SK-N-SH treated with all-trans-retinoic acid at 6 μM for 48 hours (cell line): ENCODE measurements at regions not wholly inside any gene's neighbourhood (a gene's known extent, or its start where the extent isn't known, plus 50 kb on each side); places are given as distances from the start of the nearest gene placed in this dataset.

Source experiments
- ATAC-seq: fragments of 200-7000 bp; cut with Tn5 transposase; 3 replicates; pipeline ENCODE4 v1.9.1; 2020; ENCODE audit warnings: mild to moderate bottlenecking, moderate library complexity
- ARNTL ChIP-seq: fragments of 450-650 bp; formaldehyde crosslinking; IDR thresholded peaks from 2 replicates; pipeline ENCODE4 v1.5.0; 2020; ENCODE audit warnings: low read depth, mild to moderate bottlenecking, moderate library complexity, borderline replicate concordance
- BACH2 ChIP-seq: fragments of 250-450 bp; sonication (Bioruptor Pico); IDR thresholded peaks from 2 replicates; pipeline ENCODE4 v1.9.0; 2021; ENCODE audit warnings: mild to moderate bottlenecking, borderline replicate concordance
- CSDC2 ChIP-seq: fragments of 250-450 bp; sonication (Bioruptor Pico); IDR thresholded peaks from 2 replicates; pipeline ENCODE4 v1.5.0; 2020; ENCODE audit warnings: mild to moderate bottlenecking, moderate library complexity
- ESRRG ChIP-seq: fragments of 250-450 bp; sonication (Bioruptor Pico); IDR thresholded peaks from 2 replicates; pipeline ENCODE4 v1.6.1; 2021; ENCODE audit warnings: mild to moderate bottlenecking
- GLIS3 ChIP-seq: fragments of 250-450 bp; sonication (Bioruptor Pico); IDR thresholded peaks from 2 replicates; pipeline ENCODE4 v1.5.0; 2020; ENCODE audit warnings: mild to moderate bottlenecking, moderate library complexity
- ISL1 ChIP-seq: fragments of 250-450 bp; sonication (Bioruptor Pico); IDR thresholded peaks from 2 replicates; pipeline ENCODE4 v2.1.2; 2022; ENCODE audit warnings: mild to moderate bottlenecking, moderate library complexity
- OSR1 ChIP-seq: fragments of 250-450 bp; sonication (Bioruptor Pico); IDR thresholded peaks from 2 replicates; pipeline ENCODE4 v1.8.0; 2022; ENCODE audit warnings: moderate library complexity, mild to moderate bottlenecking, inconsistent platforms
- PPARA ChIP-seq: fragments of 250-450 bp; sonication (Bioruptor Pico); IDR thresholded peaks from 2 replicates; pipeline ENCODE4 v1.5.0; 2020; ENCODE audit warnings: mild to moderate bottlenecking, borderline replicate concordance
- SNAI2 ChIP-seq: fragments of 250-450 bp; sonication (Bioruptor Pico); IDR thresholded peaks from 2 replicates; pipeline ENCODE4 v1.5.0; 2020; ENCODE audit warnings: mild to moderate bottlenecking, moderate library complexity
- TCF4 ChIP-seq: fragments of 250-450 bp; sonication (Bioruptor Pico); IDR thresholded peaks from 2 replicates; pipeline ENCODE4 v1.8.0; 2021; ENCODE audit warnings: mild to moderate bottlenecking, moderate library complexity, borderline replicate concordance
- TOX ChIP-seq: fragments of 250-450 bp; sonication (Bioruptor Pico); IDR thresholded peaks from 2 replicates; pipeline ENCODE4 v1.8.0; 2021; ENCODE audit warnings: mild to moderate bottlenecking, moderate library complexity, borderline replicate concordance
- TSHZ2 ChIP-seq: fragments of 250-450 bp; sonication (Bioruptor Pico); IDR thresholded peaks from 2 replicates; pipeline ENCODE4 v1.5.0; 2020; ENCODE audit warnings: mild to moderate bottlenecking, moderate library complexity
- ZC3H10 ChIP-seq: fragments of 250-450 bp; sonication (Bioruptor Pico); IDR thresholded peaks from 2 replicates; pipeline ENCODE4 v1.5.1; 2021; ENCODE audit warnings: mild to moderate bottlenecking, moderate library complexity
- ZFP3 ChIP-seq: fragments of 250-450 bp; sonication (Bioruptor Pico); IDR thresholded peaks from 2 replicates; pipeline ENCODE4 v1.5.0; 2020; ENCODE audit warnings: mild to moderate bottlenecking, moderate library complexity
- ZFP30 ChIP-seq: fragments of 450-650 bp; formaldehyde crosslinking; IDR thresholded peaks from 2 replicates; pipeline ENCODE4 v1.5.0; 2022; ENCODE audit warnings: mild to moderate bottlenecking, moderate library complexity
- ZNF565 ChIP-seq: fragments of 450-650 bp; formaldehyde crosslinking; conservative IDR thresholded peaks from 2 replicates; pipeline ENCODE4 v1.5.0; 2020; ENCODE audit warnings: low read depth, mild to moderate bottlenecking, moderate library complexity
- ZNF70 ChIP-seq: fragments of 450-650 bp; formaldehyde crosslinking; IDR thresholded peaks from 2 replicates; pipeline ENCODE4 v1.5.0; 2020; ENCODE audit warnings: mild to moderate bottlenecking, moderate library complexity
- ZNF8 ChIP-seq: fragments of 450-650 bp; formaldehyde crosslinking; IDR thresholded peaks from 2 replicates; pipeline ENCODE4 v1.5.0; 2020; ENCODE audit warnings: mild to moderate bottlenecking, moderate library complexity
- TF ChIP-seq, protein P1 (sequence below): fragments of 250-450 bp; sonication (Bioruptor Pico); IDR thresholded peaks from 2 replicates; pipeline ENCODE4 v1.5.1; 2021; ENCODE audit warnings: mild to moderate bottlenecking, moderate library complexity
- TF ChIP-seq, protein P2 (sequence below): fragments of 250-450 bp; sonication (Bioruptor Pico); IDR thresholded peaks from 2 replicates; pipeline ENCODE4 v1.5.1; 2020; ENCODE audit warnings: low read depth, mild to moderate bottlenecking, moderate library complexity
- TF ChIP-seq, protein P3 (sequence below): fragments of 250-450 bp; sonication (Bioruptor Pico); IDR thresholded peaks from 2 replicates; pipeline ENCODE4 v1.8.0; 2021; ENCODE audit warnings: low read depth, mild to moderate bottlenecking, moderate library complexity, borderline replicate concordance
- TF ChIP-seq, protein P4 (sequence below): fragments of 250-450 bp; sonication (Bioruptor Pico); IDR thresholded peaks from 2 replicates; pipeline ENCODE4 v1.8.0; 2020; ENCODE audit warnings: mild to moderate bottlenecking, moderate library complexity, borderline replicate concordance

GRCh38 chr3:148598619-148599018 lies 99.1 kb upstream of the AGTR1 start:
- no peak for ATAC-seq
- TF ChIP-seq TSHZ2 (CRISPR knock-in tag) (no peak), OSR1 (CRISPR knock-in tag) (no peak), ZNF565 (CRISPR knock-in tag) (no peak), ZC3H10 (CRISPR knock-in tag) (no peak), TOX (CRISPR knock-in tag) (no peak), PPARA (CRISPR knock-in tag) (no peak), TCF4 (CRISPR knock-in tag) (no peak), ZFP30 (CRISPR knock-in tag) (no peak), SNAI2 (CRISPR knock-in tag) (no peak)

- ATAC-seq: no peak
- TF ChIP-seq, protein P1, sequence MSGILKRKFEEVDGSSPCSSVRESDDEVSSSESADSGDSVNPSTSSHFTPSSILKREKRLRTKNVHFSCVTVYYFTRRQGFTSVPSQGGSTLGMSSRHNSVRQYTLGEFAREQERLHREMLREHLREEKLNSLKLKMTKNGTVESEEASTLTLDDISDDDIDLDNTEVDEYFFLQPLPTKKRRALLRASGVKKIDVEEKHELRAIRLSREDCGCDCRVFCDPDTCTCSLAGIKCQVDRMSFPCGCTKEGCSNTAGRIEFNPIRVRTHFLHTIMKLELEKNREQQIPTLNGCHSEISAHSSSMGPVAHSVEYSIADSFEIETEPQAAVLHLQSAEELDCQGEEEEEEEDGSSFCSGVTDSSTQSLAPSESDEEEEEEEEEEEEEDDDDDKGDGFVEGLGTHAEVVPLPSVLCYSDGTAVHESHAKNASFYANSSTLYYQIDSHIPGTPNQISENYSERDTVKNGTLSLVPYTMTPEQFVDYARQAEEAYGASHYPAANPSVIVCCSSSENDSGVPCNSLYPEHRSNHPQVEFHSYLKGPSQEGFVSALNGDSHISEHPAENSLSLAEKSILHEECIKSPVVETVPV (CRISPR knock-in tag): no peak
- TF ChIP-seq ZNF565 (CRISPR knock-in tag): no peak
- TF ChIP-seq PPARA (CRISPR knock-in tag): no peak
- no peak for TF ChIP-seq ARNTL (CRISPR knock-in tag)
- TF ChIP-seq, protein P2, sequence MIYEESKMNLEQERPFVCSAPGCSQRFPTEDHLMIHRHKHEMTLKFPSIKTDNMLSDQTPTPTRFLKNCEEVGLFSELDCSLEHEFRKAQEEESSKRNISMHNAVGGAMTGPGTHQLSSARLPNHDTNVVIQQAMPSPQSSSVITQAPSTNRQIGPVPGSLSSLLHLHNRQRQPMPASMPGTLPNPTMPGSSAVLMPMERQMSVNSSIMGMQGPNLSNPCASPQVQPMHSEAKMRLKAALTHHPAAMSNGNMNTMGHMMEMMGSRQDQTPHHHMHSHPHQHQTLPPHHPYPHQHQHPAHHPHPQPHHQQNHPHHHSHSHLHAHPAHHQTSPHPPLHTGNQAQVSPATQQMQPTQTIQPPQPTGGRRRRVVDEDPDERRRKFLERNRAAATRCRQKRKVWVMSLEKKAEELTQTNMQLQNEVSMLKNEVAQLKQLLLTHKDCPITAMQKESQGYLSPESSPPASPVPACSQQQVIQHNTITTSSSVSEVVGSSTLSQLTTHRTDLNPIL (CRISPR knock-in tag): no peak
Observed at GRCh38 chr3:148599481-148599880, 98.2 kb upstream of the AGTR1 start.

DNA sequence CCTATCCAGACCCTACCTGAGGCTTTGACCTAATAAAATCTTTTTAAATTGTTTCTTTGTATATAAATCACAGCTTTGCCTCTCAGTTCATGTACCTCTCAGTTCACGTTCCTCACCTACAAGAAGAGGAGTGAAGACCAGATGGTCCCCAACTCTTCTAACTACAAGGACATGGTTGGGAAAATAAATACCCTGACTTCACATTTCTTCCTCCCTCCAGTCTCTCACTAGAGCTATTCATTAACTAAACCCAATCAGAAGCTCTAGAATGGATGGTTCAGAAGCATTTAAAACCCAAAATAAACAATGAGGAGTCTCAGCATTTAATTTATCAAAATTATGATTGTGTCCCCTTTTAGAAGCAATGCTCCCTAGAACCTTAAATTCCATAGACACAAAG lies 97.3 kb upstream of the AGTR1 start:
- TF ChIP-seq ZNF8 (CRISPR knock-in tag): no peak
- TF ChIP-seq, protein P3, sequence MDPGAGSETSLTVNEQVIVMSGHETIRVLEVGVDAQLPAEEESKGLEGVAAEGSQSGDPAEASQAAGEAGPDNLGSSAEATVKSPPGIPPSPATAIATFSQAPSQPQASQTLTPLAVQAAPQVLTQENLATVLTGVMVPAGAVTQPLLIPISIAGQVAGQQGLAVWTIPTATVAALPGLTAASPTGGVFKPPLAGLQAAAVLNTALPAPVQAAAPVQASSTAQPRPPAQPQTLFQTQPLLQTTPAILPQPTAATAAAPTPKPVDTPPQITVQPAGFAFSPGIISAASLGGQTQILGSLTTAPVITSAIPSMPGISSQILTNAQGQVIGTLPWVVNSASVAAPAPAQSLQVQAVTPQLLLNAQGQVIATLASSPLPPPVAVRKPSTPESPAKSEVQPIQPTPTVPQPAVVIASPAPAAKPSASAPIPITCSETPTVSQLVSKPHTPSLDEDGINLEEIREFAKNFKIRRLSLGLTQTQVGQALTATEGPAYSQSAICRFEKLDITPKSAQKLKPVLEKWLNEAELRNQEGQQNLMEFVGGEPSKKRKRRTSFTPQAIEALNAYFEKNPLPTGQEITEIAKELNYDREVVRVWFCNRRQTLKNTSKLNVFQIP (CRISPR knock-in tag): no peak
- TF ChIP-seq TSHZ2 (CRISPR knock-in tag): no peak
- TF ChIP-seq, protein P4, sequence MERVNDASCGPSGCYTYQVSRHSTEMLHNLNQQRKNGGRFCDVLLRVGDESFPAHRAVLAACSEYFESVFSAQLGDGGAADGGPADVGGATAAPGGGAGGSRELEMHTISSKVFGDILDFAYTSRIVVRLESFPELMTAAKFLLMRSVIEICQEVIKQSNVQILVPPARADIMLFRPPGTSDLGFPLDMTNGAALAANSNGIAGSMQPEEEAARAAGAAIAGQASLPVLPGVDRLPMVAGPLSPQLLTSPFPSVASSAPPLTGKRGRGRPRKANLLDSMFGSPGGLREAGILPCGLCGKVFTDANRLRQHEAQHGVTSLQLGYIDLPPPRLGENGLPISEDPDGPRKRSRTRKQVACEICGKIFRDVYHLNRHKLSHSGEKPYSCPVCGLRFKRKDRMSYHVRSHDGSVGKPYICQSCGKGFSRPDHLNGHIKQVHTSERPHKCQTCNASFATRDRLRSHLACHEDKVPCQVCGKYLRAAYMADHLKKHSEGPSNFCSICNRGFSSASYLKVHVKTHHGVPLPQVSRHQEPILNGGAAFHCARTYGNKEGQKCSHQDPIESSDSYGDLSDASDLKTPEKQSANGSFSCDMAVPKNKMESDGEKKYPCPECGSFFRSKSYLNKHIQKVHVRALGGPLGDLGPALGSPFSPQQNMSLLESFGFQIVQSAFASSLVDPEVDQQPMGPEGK (CRISPR knock-in tag): no peak
- no peak for TF ChIP-seq ZC3H10 (CRISPR knock-in tag)
- TF ChIP-seq ZNF70 (CRISPR knock-in tag): no peak
- TF ChIP-seq, protein P1 (CRISPR knock-in tag): no peak
- no peak for TF ChIP-seq TCF4 (CRISPR knock-in tag)
- no peak for TF ChIP-seq CSDC2 (CRISPR knock-in tag)
- TF ChIP-seq ARNTL (CRISPR knock-in tag): no peak
- TF ChIP-seq TOX (CRISPR knock-in tag): no peak
- TF ChIP-seq BACH2: no peak
- TF ChIP-seq ZFP30 (CRISPR knock-in tag): no peak
- no peak for TF ChIP-seq GLIS3
- TF ChIP-seq, protein P2 (CRISPR knock-in tag): no peak
- TF ChIP-seq ISL1 (CRISPR knock-in tag): no peak
- no peak for TF ChIP-seq SNAI2 (CRISPR knock-in tag)
- no peak for TF ChIP-seq ESRRG (CRISPR knock-in tag)
- no peak for TF ChIP-seq ZNF565 (CRISPR knock-in tag)
- no peak for TF ChIP-seq ZFP3 (CRISPR knock-in tag)

More for the DNA sequence above, 97.3 kb upstream of the AGTR1 start:
- ATAC-seq: no peak
